Stimulated activated CD4-positive, alpha-beta T cell treated with anti-CD3 and anti-CD28 coated beads, TNF-alpha, amount 100 ng/mL, for 48 hours (primary cell): ENCODE measurements at regions not wholly inside any gene's neighbourhood (a gene's known extent, or its start where the extent isn't known, plus 50 kb on each side); places are given as distances from the start of the nearest gene placed in this dataset.
"Not testable (repeated sequence)": the region's sequence is repeated elsewhere in the genome, so short reads cannot be mapped to it uniquely, and the experiment has no call there.

Source experiments
- DNase-seq, 3 donors: peaks; one replicate each; pipeline ENCODE4 v3.0.0-alpha.2; 2020; ENCODE audit warnings: low read depth in 3 of 3

- no peak for DNase-seq
Measured at GRCh38 chr2:217593732-217594131, 409.1 kb downstream of the TNS1 start.

- DNase-seq: no peak
Measured at GRCh38 chr2:217588266-217588665, 414.5 kb downstream of the TNS1 start.

GRCh38 chr2:217585362-217585761 is 417.4 kb downstream of the TNS1 start:
- DNase-seq: no peak

- not testable (repeated sequence) for DNase-seq
Measured at GRCh38 chr2:217580407-217580806, 422.4 kb downstream of the TNS1 start.

- no peak for DNase-seq
Measured at GRCh38 chr2:217573571-217573970, 429.2 kb downstream of the TNS1 start.

GRCh38 chr2:217570394-217570793 is 432.4 kb downstream of the TNS1 start:
- DNase-seq: no peak

GRCh38 chr2:217568289-217568971 is 434.4 kb downstream of the TNS1 start:
- DNase-seq: no peak

- DNase-seq: no peak
Measured at GRCh38 chr2:217563565-217563964, 439.2 kb downstream of the TNS1 start.

GRCh38 chr2:217562871-217563480 is 439.8 kb downstream of the TNS1 start:
- no peak for DNase-seq

GRCh38 chr2:217559084-217559483 is 443.7 kb downstream of the TNS1 start:
- no peak for DNase-seq

GRCh38 chr2:217555081-217555876 is 447.5 kb downstream of the TNS1 start:
- no peak for DNase-seq

GRCh38 chr2:217553679-217554078 is 449.1 kb downstream of the TNS1 start:
- no peak for DNase-seq

- DNase-seq: no peak
Measured at GRCh38 chr2:217553202-217553601, 449.6 kb downstream of the TNS1 start.

- DNase-seq: no peak
Measured at GRCh38 chr2:217552081-217552480, 450.7 kb downstream of the TNS1 start.

- no peak for DNase-seq
Measured at GRCh38 chr2:217551252-217551899, 451.4 kb downstream of the TNS1 start.

- no peak for DNase-seq
Measured at GRCh38 chr2:217539126-217539525, 463.7 kb downstream of the TNS1 start.

- DNase-seq: no peak
Measured at GRCh38 chr2:217538719-217539118, 464.1 kb downstream of the TNS1 start.

- no peak for DNase-seq
Measured at GRCh38 chr2:217535957-217536708, 466.7 kb downstream of the TNS1 start.

GRCh38 chr2:217530392-217531090 is 472.3 kb downstream of the TNS1 start:
- DNase-seq: no peak

GRCh38 chr2:217529271-217529670 is 473.5 kb downstream of the TNS1 start:
- DNase-seq: no peak

GRCh38 chr2:217527590-217528202 is 475.1 kb downstream of the TNS1 start:
- no peak for DNase-seq
